DND-41 (cell line): ENCODE measurements at regions not wholly inside any gene's neighbourhood (a gene's known extent, or its start where the extent isn't known, plus 50 kb on each side); places are given as distances from the start of the nearest gene placed in this dataset.

Source experiments
- CTCF ChIP-seq: IDR thresholded peaks from 2 replicates; pipeline ENCODE4 v1.5.1; 2012; ENCODE audit warnings: borderline replicate concordance, low read length, moderate library complexity, mild to moderate bottlenecking; ENCODE audit not compliant: poor library complexity, severe bottlenecking; ENCODE audit errors: extremely low read depth
- EZH2 ChIP-seq: IDR thresholded peaks from 3 replicates; pipeline ENCODE4 v1.6.1; 2012; ENCODE audit warnings: borderline replicate concordance, low read depth, mild to moderate bottlenecking, moderate library complexity, low read length, inconsistent platforms; ENCODE audit not compliant: severe bottlenecking

GRCh38 chr2:52571380-52572347 lies 1195.9 kb upstream of the CHAC2 start:
- no peak for TF ChIP-seq CTCF
- TF ChIP-seq EZH2: no peak
